Chondrocyte (in vitro differentiated cells): ENCODE measurements at regions not wholly inside any gene's neighbourhood (a gene's known extent, or its start where the extent isn't known, plus 50 kb on each side); places are given as distances from the start of the nearest gene placed in this dataset.

Source experiments
- DNase-seq: peaks from one replicate; pipeline ENCODE4 v3.0.0; 2021; ENCODE audit warnings: mixed read lengths, low spot score
- H3K27ac Mint-ChIP-seq: one replicate; pipeline ENCODE4 v1.8.0; 2021; ENCODE audit warnings: mild to moderate bottlenecking, moderate library complexity, mixed read lengths; ENCODE audit not compliant: unreplicated experiment
- H3K27me3 Mint-ChIP-seq: 2 replicates; pipeline ENCODE4 v1.8.0; 2021; ENCODE audit warnings: low read depth, mixed read lengths
- H3K36me3 Mint-ChIP-seq: 2 replicates; pipeline ENCODE4 v1.8.0; 2021; ENCODE audit warnings: low read depth, mixed read lengths
- H3K4me1 Mint-ChIP-seq: 2 replicates; pipeline ENCODE4 v1.8.0; 2021; ENCODE audit warnings: low read depth, mild to moderate bottlenecking, mixed read lengths
- H3K4me3 Mint-ChIP-seq: one replicate; pipeline ENCODE4 v1.8.0; 2021; ENCODE audit warnings: mild to moderate bottlenecking, moderate library complexity, mixed read lengths; ENCODE audit not compliant: unreplicated experiment
- H3K9me3 Mint-ChIP-seq: 2 replicates; pipeline ENCODE4 v1.8.0; 2021; ENCODE audit warnings: low read depth, mixed read lengths
- CTCF ChIP-seq: fragments of 200-600 bp; sonication (generic); IDR thresholded peaks from 2 replicates; pipeline ENCODE4 v1.5.0; 2021; ENCODE audit warnings: antibody characterized with exemption, mild to moderate bottlenecking, moderate library complexity

- Mint-ChIP-seq H3K27me3 (peaks cover 2% of the 10 kb centered on the region), H3K36me3 (no peaks in the 10 kb centered on the region), H3K27ac (no peak overlapping the region), H3K4me3 (no peak overlapping the region), H3K9me3 (no peaks in the 10 kb centered on the region), H3K4me1 (peaks cover 4% of the 10 kb centered on the region)
- no peak for TF ChIP-seq CTCF
- no peak for DNase-seq
Observed at GRCh38 chr12:84793558-84794367, 118.8 kb downstream of the SLC6A15 start.

- no peak for TF ChIP-seq CTCF
- Mint-ChIP-seq H3K27me3 (peaks cover 5% of the 10 kb centered on the region), H3K9me3 (no peaks in the 10 kb centered on the region), H3K27ac (no peak overlapping the region), H3K36me3 (no peaks in the 10 kb centered on the region), H3K4me1 (peaks cover 4% of the 10 kb centered on the region), H3K4me3 (no peak overlapping the region)
- no peak for DNase-seq
Observed at GRCh38 chr12:84791444-84791843, 121.2 kb downstream of the SLC6A15 start.

GRCh38 chr12:84789184-84789583 lies 123.4 kb downstream of the SLC6A15 start:
- DNase-seq, result no peak
- no peak overlapping the region for H3K27ac Mint-ChIP-seq
- no peak for TF ChIP-seq CTCF

GRCh38 chr12:84787253-84787652 lies 125.3 kb downstream of the SLC6A15 start:
- TF ChIP-seq CTCF, result no peak
- H3K36me3 Mint-ChIP-seq, result no peaks in the 10 kb centered on the region
- H3K4me3 Mint-ChIP-seq, result no peak overlapping the region

More at GRCh38 chr12:84789184-84789583, 123.4 kb downstream of the SLC6A15 start:
- H3K36me3 Mint-ChIP-seq, result no peaks in the 10 kb centered on the region
- H3K4me3 Mint-ChIP-seq, result no peak overlapping the region
- H3K9me3 Mint-ChIP-seq, result no peaks in the 10 kb centered on the region
- peaks cover 5% of the 10 kb centered on the region for H3K27me3 Mint-ChIP-seq
- H3K4me1 Mint-ChIP-seq, result peaks cover 4% of the 10 kb centered on the region

GRCh38 chr12:84786622-84787021 lies 126.0 kb downstream of the SLC6A15 start:
- Mint-ChIP-seq H3K27me3 (peaks cover 9% of the 10 kb centered on the region), H3K27ac (no peak overlapping the region)
- no peak for DNase-seq

More at GRCh38 chr12:84787253-84787652, 125.3 kb downstream of the SLC6A15 start:
- Mint-ChIP-seq H3K9me3 (no peaks in the 10 kb centered on the region), H3K4me1 (no peaks in the 10 kb centered on the region), H3K27me3 (peaks cover 5% of the 10 kb centered on the region), H3K27ac (no peak overlapping the region)
- DNase-seq, result no peak

More at GRCh38 chr12:84786622-84787021, 126.0 kb downstream of the SLC6A15 start:
- no peak overlapping the region for H3K4me3 Mint-ChIP-seq
- TF ChIP-seq CTCF, result no peak
- H3K4me1 Mint-ChIP-seq, result no peaks in the 10 kb centered on the region
- no peaks in the 10 kb centered on the region for H3K9me3 Mint-ChIP-seq
- H3K36me3 Mint-ChIP-seq, result no peaks in the 10 kb centered on the region
